OCI-LY3 (cell line): ENCODE measurements at regions not wholly inside any gene's neighbourhood (a gene's known extent, or its start where the extent isn't known, plus 50 kb on each side); places are given as distances from the start of the nearest gene placed in this dataset.

Experiments used
- H2AFZ ChIP-seq: fragments of 200-600, 300-600 bp; shearing (Covaris generic); 2 replicates; pipeline ENCODE4 v1.6.0; 2014; ENCODE audit warnings: antibody characterized with exemption, low read depth, low read length
- H3K27ac ChIP-seq: fragments of 200-600, 300-600 bp; sonication (generic); 2 replicates; pipeline ENCODE4 v1.5.1; 2014; ENCODE audit warnings: mild to moderate bottlenecking, low read length, moderate library complexity, mixed read lengths
- H3K27me3 ChIP-seq: fragments of 200-600, 300-600 bp; sonication (generic); 2 replicates; pipeline ENCODE4 v1.6.1; 2014; ENCODE audit warnings: low read depth, low read length, mixed read lengths
- H3K36me3 ChIP-seq: fragments of 200-600, 300-600 bp; sonication (generic); replicated peaks from 2 replicates; pipeline ENCODE3; 2014; ENCODE audit warnings: low read depth, low read length, mixed read lengths
- H3K4me1 ChIP-seq: fragments of 300-600, 200-600 bp; sonication (generic); 2 replicates; pipeline ENCODE4 v1.6.1; 2014; ENCODE audit warnings: low read length, mixed read lengths
- H3K4me2 ChIP-seq: fragments of 200-600, 300-600 bp; sonication (generic); 2 replicates; pipeline ENCODE4 v1.6.1; 2014; ENCODE audit warnings: low read length, mixed read lengths
- H3K4me3 ChIP-seq: fragments of 300-600, 200-600 bp; sonication (generic); 2 replicates; pipeline ENCODE4 v1.5.1; 2014; ENCODE audit warnings: antibody characterized with exemption, mild to moderate bottlenecking, low read length, moderate library complexity
- H3K79me2 ChIP-seq: fragments of 300-600, 200-600 bp; shearing (Covaris generic); 2 replicates; pipeline ENCODE4 v1.6.1; 2014; ENCODE audit warnings: mild to moderate bottlenecking, low read length, mixed read lengths
- H3K9ac ChIP-seq: fragments of 300-600, 200-600 bp; shearing (Covaris generic); 2 replicates; pipeline ENCODE4 v1.6.0; 2014; ENCODE audit warnings: mild to moderate bottlenecking, low read length, moderate library complexity
- H3K9me3 ChIP-seq: fragments of 200-600, 300-600 bp; shearing (Covaris generic); 2 replicates; pipeline ENCODE4 v1.6.1; 2014; ENCODE audit warnings: low read length, mixed read lengths; ENCODE audit not compliant: insufficient read depth
- H4K20me1 ChIP-seq: fragments of 200-600, 300-600 bp; sonication (generic); 2 replicates; pipeline ENCODE4 v1.6.1; 2016; ENCODE audit warnings: low read length, mixed read lengths; ENCODE audit not compliant: insufficient read depth
- EZH2phosphoT487 ChIP-seq: fragments of 200-600 bp; shearing (Covaris generic); IDR thresholded peaks from 2 replicates; pipeline ENCODE4 v1.6.1; 2018; ENCODE audit warnings: antibody characterized with exemption, mixed run types, low read depth
- TF ChIP-seq, protein P1 (sequence below): fragments of 200-600, 300-600 bp; sonication (generic); IDR thresholded peaks from 2 replicates; pipeline ENCODE4 v1.5.1; 2014; ENCODE audit warnings: antibody characterized with exemption, low read length, low read depth

- H3K27ac ChIP-seq = no peak overlapping the region
Observed at GRCh38 chr18:29028560-29028959, 851.6 kb upstream of the CDH2 start.

GRCh38 chr18:29018976-29019375, 842.0 kb upstream of the CDH2 start:
- Histone ChIP-seq H3K27me3 (no peaks in the 10 kb centered on the region), H3K27ac (no peak overlapping the region), H3K4me1 (no peaks in the 10 kb centered on the region), H3K4me2 (no peak overlapping the region), H4K20me1 (no peaks in the 10 kb centered on the region), H3K79me2 (no peaks in the 10 kb centered on the region), H3K36me3 (no peaks in the 10 kb centered on the region), H3K9me3 (no peaks in the 10 kb centered on the region), H3K4me3 (no peak overlapping the region), H3K9ac (no peak overlapping the region), H2AFZ (no peak overlapping the region)
- TF ChIP-seq, protein P1, sequence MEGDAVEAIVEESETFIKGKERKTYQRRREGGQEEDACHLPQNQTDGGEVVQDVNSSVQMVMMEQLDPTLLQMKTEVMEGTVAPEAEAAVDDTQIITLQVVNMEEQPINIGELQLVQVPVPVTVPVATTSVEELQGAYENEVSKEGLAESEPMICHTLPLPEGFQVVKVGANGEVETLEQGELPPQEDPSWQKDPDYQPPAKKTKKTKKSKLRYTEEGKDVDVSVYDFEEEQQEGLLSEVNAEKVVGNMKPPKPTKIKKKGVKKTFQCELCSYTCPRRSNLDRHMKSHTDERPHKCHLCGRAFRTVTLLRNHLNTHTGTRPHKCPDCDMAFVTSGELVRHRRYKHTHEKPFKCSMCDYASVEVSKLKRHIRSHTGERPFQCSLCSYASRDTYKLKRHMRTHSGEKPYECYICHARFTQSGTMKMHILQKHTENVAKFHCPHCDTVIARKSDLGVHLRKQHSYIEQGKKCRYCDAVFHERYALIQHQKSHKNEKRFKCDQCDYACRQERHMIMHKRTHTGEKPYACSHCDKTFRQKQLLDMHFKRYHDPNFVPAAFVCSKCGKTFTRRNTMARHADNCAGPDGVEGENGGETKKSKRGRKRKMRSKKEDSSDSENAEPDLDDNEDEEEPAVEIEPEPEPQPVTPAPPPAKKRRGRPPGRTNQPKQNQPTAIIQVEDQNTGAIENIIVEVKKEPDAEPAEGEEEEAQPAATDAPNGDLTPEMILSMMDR = no peak
- no peak for TF ChIP-seq EZH2phosphoT487

More at GRCh38 chr18:29028560-29028959, 851.6 kb upstream of the CDH2 start:
- H3K9ac ChIP-seq = no peak overlapping the region
- no peaks in the 10 kb centered on the region for H3K4me1 ChIP-seq
- no peaks in the 10 kb centered on the region for H3K79me2 ChIP-seq
- H3K9me3 ChIP-seq = no peaks in the 10 kb centered on the region
- no peaks in the 10 kb centered on the region for H3K36me3 ChIP-seq
- TF ChIP-seq, protein P1 = no peak
- no peak for TF ChIP-seq EZH2phosphoT487
- no peaks in the 10 kb centered on the region for H3K27me3 ChIP-seq
- no peak overlapping the region for H3K4me3 ChIP-seq
- no peak overlapping the region for H2AFZ ChIP-seq
- H3K4me2 ChIP-seq = no peak overlapping the region
- no peaks in the 10 kb centered on the region for H4K20me1 ChIP-seq

DNA sequence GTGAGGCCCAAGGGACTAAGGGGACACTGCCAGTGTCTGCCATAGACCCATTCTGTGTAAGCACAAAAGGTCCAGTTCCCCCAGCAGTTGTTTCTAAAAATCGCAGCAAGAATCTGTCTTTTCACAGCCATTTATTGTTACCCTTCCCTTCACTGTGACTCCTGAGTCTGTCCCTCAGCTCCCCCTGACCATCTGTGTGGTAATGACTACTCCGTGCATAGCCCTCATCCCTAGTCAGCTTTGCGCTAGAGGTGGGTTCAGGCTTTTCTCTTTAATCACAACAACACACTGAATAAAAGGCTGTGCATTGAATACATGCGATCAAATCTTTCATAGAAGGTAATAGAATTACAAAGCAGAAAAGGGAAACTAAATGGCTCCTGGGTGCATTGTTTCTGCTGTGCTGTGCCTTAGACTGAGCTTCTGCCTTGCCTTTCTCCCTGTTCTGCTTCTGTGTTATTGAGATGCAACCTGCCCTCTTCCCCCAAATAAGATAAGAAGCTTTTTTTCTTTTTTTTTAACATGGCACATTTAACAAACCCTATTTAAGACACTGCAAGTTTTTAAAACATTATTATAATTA, 836.0 kb upstream of the CDH2 start:
- Histone ChIP-seq H3K27me3 (no peaks in the 10 kb centered on the region), H3K9me3 (no peaks in the 10 kb centered on the region), H3K4me3 (no peak overlapping the region), H3K79me2 (no peaks in the 10 kb centered on the region), H4K20me1 (no peaks in the 10 kb centered on the region), H3K9ac (no peak overlapping the region), H3K4me2 (no peak overlapping the region), H3K27ac (no peak overlapping the region), H3K36me3 (no peaks in the 10 kb centered on the region), H2AFZ (no peak overlapping the region), H3K4me1 (no peaks in the 10 kb centered on the region)
- TF ChIP-seq, protein P1 = no peak
- TF ChIP-seq EZH2phosphoT487 = no peak

- TF ChIP-seq EZH2phosphoT487 = no peak
- H2AFZ ChIP-seq = no peak overlapping the region
- H3K4me2 ChIP-seq = no peak overlapping the region
- H4K20me1 ChIP-seq = no peaks in the 10 kb centered on the region
- H3K4me1 ChIP-seq = no peaks in the 10 kb centered on the region
- H3K79me2 ChIP-seq = no peaks in the 10 kb centered on the region
- no peak overlapping the region for H3K27ac ChIP-seq
- H3K27me3 ChIP-seq = no peaks in the 10 kb centered on the region
- no peak overlapping the region for H3K4me3 ChIP-seq
- no peak overlapping the region for H3K9ac ChIP-seq
- no peaks in the 10 kb centered on the region for H3K36me3 ChIP-seq
- no peaks in the 10 kb centered on the region for H3K9me3 ChIP-seq
Observed at GRCh38 chr18:29012364-29012763, 835.4 kb upstream of the CDH2 start.
